ENCODE measurements at regions not wholly inside any gene's neighbourhood (a gene's known extent, or its start where the extent isn't known, plus 50 kb on each side); places are given as distances from the start of the nearest gene placed in this dataset.

DNA sequence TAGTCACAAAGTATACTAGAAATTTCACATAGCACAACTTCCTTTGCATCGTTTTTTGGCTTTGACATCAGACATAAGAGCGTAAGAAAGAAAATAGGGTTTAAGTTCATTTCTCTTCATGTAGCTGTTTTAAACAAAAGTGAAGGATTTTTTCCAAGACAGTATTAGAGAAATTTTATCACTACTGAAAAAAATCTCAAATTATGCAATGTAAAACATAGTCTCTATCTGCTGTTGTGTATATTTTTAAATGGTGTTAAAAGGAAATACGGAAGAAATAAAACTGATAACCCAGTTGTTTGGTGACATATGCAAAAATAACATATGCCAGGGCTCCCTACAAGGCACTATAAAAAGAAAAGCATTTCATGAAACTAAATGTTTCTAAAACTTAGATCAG, 1449.4 kb downstream of the LRRC4C start:
- no peaks in the 10 kb centered on the region for H3K9me3 ChIP-seq (ENCODE audit: low read length)
- DNase-seq (ENCODE audit: low spot score), result no peak
- POLR2A ChIA-PET, result no interaction called here
- in situ Hi-C loops (cut with HindIII; ENCODE audit: extremely low pct_ligation_motif_present, low pct_unique_long_range_greater_than_20kb) (no loop called here), intact Hi-C loops (cut with micrococcal nuclease; ENCODE audit: unreplicated experiment) (no loop called here)
- H3K27me3 ChIP-seq (ENCODE audit: control insufficient read depth in 1 of 2, insufficient read depth in 2 of 2, low read length in 2 of 2), result no peaks in the 10 kb centered on the region
- BruUV-seq (replicated peaks), result no TSS peak
- ATAC-seq, result no peak
- H3K36me3 ChIP-seq (replicated peaks in 1 of 2; ENCODE audit: control insufficient read depth in 1 of 2, insufficient read depth in 2 of 2, low read length in 2 of 2), result no peaks in the 10 kb centered on the region
- no peak overlapping the region for H3K4me3 ChIP-seq (replicated peaks in 1 of 3; ENCODE audit: insufficient read depth in 1 of 3, low read depth in 2 of 3, low read length in 3 of 3)
- no peak for FAIRE-seq
- no peaks in the 10 kb centered on the region for H4K20me1 ChIP-seq (ENCODE audit: insufficient read depth, low read length)
- H3K4me1 ChIP-seq (ENCODE audit: insufficient read depth, low read length), result no peaks in the 10 kb centered on the region
- no peak overlapping the region for H3K27ac ChIP-seq (ENCODE audit: extremely low read length, insufficient read depth, low read length)
- no peak overlapping the region for H3K4me2 ChIP-seq (ENCODE audit: low read depth, low read length)
- no peaks in the 10 kb centered on the region for H3K79me2 ChIP-seq (ENCODE audit: insufficient read depth, low read length)
- no peak overlapping the region for H3K9ac ChIP-seq (ENCODE audit: insufficient read depth, low read depth, low read length)
- no peak overlapping the region for H2AFZ ChIP-seq (ENCODE audit: low read length)
- WGBS (ENCODE audit: low lambda C conversion rate), result 4% methylated on average over 3 of the region's 3 CpGs
- CTCF ChIA-PET (ENCODE audit: low intra/inter-chr PET ratio, low total read pairs), result no interaction called here
- TF ChIP-seq ESRRA (CRISPR knock-in tag; IDR thresholded peaks at IDR 0.05; ENCODE audit: low read depth) (no peak), HNF1A (IDR thresholded peaks at IDR 0.05; ENCODE audit: low read depth) (no peak), HNF1A (CRISPR knock-in tag; IDR thresholded peaks at IDR 0.05; ENCODE audit: borderline replicate concordance) (no peak), ZMAT3 (CRISPR knock-in tag; conservative IDR thresholded peaks at IDR 0.05) (no peak), GATAD2A (CRISPR knock-in tag; IDR thresholded peaks at IDR 0.05) (no peak), RARG (CRISPR knock-in tag; IDR thresholded peaks at IDR 0.05; ENCODE audit: low read depth) (no peak), ZNF318 (CRISPR knock-in tag; IDR thresholded peaks at IDR 0.05) (no peak), ISL2 (CRISPR knock-in tag; IDR thresholded peaks at IDR 0.05) (no peak)
- TF ChIP-seq, protein P1, sequence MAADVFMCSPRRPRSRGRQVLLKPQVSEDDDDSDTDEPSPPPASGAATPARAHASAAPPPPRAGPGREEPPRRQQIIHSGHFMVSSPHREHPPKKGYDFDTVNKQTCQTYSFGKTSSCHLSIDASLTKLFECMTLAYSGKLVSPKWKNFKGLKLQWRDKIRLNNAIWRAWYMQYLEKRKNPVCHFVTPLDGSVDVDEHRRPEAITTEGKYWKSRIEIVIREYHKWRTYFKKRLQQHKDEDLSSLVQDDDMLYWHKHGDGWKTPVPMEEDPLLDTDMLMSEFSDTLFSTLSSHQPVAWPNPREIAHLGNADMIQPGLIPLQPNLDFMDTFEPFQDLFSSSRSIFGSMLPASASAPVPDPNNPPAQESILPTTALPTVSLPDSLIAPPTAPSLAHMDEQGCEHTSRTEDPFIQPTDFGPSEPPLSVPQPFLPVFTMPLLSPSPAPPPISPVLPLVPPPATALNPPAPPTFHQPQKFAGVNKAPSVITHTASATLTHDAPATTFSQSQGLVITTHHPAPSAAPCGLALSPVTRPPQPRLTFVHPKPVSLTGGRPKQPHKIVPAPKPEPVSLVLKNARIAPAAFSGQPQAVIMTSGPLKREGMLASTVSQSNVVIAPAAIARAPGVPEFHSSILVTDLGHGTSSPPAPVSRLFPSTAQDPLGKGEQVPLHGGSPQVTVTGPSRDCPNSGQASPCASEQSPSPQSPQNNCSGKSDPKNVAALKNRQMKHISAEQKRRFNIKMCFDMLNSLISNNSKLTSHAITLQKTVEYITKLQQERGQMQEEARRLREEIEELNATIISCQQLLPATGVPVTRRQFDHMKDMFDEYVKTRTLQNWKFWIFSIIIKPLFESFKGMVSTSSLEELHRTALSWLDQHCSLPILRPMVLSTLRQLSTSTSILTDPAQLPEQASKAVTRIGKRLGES (CRISPR knock-in tag; IDR thresholded peaks at IDR 0.05; ENCODE audit: borderline replicate concordance), result no peak
- TF ChIP-seq, protein P2, sequence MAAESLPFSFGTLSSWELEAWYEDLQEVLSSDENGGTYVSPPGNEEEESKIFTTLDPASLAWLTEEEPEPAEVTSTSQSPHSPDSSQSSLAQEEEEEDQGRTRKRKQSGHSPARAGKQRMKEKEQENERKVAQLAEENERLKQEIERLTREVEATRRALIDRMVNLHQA (CRISPR knock-in tag; IDR thresholded peaks at IDR 0.05), result no peak
